K562 (cell line): ENCODE measurements at regions not wholly inside any gene's neighbourhood (a gene's known extent, or its start where the extent isn't known, plus 50 kb on each side); places are given as distances from the start of the nearest gene placed in this dataset.

Source experiments
- ATAC-seq: fragments of 200-7000 bp; cut with Tn5 transposase; 3 replicates; pipeline ENCODE4 v1.9.1; 2020; ENCODE audit warnings: moderate library complexity
- BruUV-seq: library from RNA; stranded (reverse); fragments of 400-500 nt; replicated peaks from 2 replicates; lab custom pipeline; 2021; lab: Mats Ljungman, UMichigan
- CTCF ChIA-PET: fragments of 300-600 bp; formaldehyde crosslinking; extraction: SDS; loops from one replicate; lab custom pipeline; 2021; ENCODE audit warnings: low intra/inter-chr PET ratio; lab: Yijun Ruan, JAX
- POLR2A ChIA-PET: fragments of 300-600, 350-650 bp; sonication (Branson Sonifier 250); formaldehyde crosslinking; extraction: SDS; loops from one replicate; lab custom pipeline; 2021; ENCODE audit warnings: antibody characterized with exemption, inconsistent platforms; lab: Yijun Ruan, JAX
- DNase-seq, 4 experiments: peaks; one replicate each; pipeline versions ENCODE4 v3.0.0 to v3.0.0-alpha.2; 2011 to 2018; ENCODE audit warnings: low spot score in 3 of 4, mixed read lengths in 3 of 4; ENCODE audit errors: extremely low read depth in 1 of 4
- FAIRE-seq: peaks from 2 replicates; lab custom pipeline; 2011; peaks lifted over from hg19 to GRCh38; lab: Jason Lieb, UNC
- H2AFZ ChIP-seq: 2 replicates; pipeline ENCODE4 v1.6.0; 2011; ENCODE audit warnings: low read depth, low read length, control low read depth, inconsistent platforms
- H3K27ac ChIP-seq: fragments of 200-600 bp; 3 replicates; pipeline ENCODE4 v1.8.0; 2011; ENCODE audit warnings: low read depth, mild to moderate bottlenecking, control low read depth, inconsistent platforms, low read length, moderate library complexity, mixed read lengths; ENCODE audit errors: extremely low read depth
- H3K27me3 ChIP-seq, 2 experiments: fragments of 300-600 bp in 1 of 2; 2 replicates in 1 of 2; 3 replicates in 1 of 2; pipeline versions ENCODE4 v1.6.0 to v1.8.0; 2011; ENCODE audit warnings: inconsistent platforms in 2 of 2, low read length in 2 of 2, mild to moderate bottlenecking in 1 of 2, mixed read lengths in 1 of 2, moderate library complexity in 1 of 2; ENCODE audit not compliant: control insufficient read depth in 2 of 2, insufficient read depth in 2 of 2
- H3K36me3 ChIP-seq: fragments of 300-600 bp; 3 replicates; pipeline ENCODE4 v1.8.0; 2011; ENCODE audit warnings: mild to moderate bottlenecking, low read length, inconsistent platforms; ENCODE audit not compliant: control insufficient read depth, insufficient read depth
- H3K4me1 ChIP-seq, 2 experiments: fragments of 200-600 bp in 1 of 2; replicated peaks in 1 of 2; 2 replicates in 1 of 2; 3 replicates in 1 of 2; pipeline versions ENCODE4 v1.5.1 to v1.8.0; 2011; ENCODE audit warnings: inconsistent platforms in 2 of 2, low read length in 2 of 2, mild to moderate bottlenecking in 1 of 2, mixed read lengths in 1 of 2, moderate library complexity in 1 of 2; ENCODE audit not compliant: control insufficient read depth in 2 of 2, insufficient read depth in 2 of 2
- H3K4me2 ChIP-seq: 2 replicates; pipeline ENCODE4 v1.6.1; 2011; ENCODE audit warnings: low read length, control low read depth, inconsistent platforms, mixed read lengths; ENCODE audit not compliant: insufficient read depth
- H3K4me3 ChIP-seq: fragments of 200-600 bp; sonication (generic), shearing (Covaris generic); 2 replicates; pipeline ENCODE4 v1.5.1; 2016; ENCODE audit warnings: control low read depth, inconsistent platforms
- H3K79me2 ChIP-seq: fragments of 200-600 bp; 3 replicates; pipeline ENCODE4 v1.8.0; 2011; ENCODE audit warnings: low read length, inconsistent platforms; ENCODE audit not compliant: control insufficient read depth, insufficient read depth
- H3K9ac ChIP-seq, 2 experiments: 2 replicates each; pipeline versions ENCODE4 v1.6.0 to v1.6.1; 2011; ENCODE audit warnings: low read depth in 2 of 2, low read length in 2 of 2, control low read depth in 1 of 2, inconsistent platforms in 1 of 2, mild to moderate bottlenecking in 1 of 2, mixed read lengths in 1 of 2; ENCODE audit not compliant: insufficient read depth in 1 of 2
- H3K9me1 ChIP-seq: one replicate; pipeline ENCODE4 v1.6.0; 2011; ENCODE audit warnings: inconsistent platforms, mild to moderate bottlenecking, low read length, moderate library complexity; ENCODE audit not compliant: control insufficient read depth, insufficient read depth
- H3K9me3 ChIP-seq: replicated peaks from 2 replicates; pipeline ENCODE4 v1.5.1; 2011; ENCODE audit warnings: low read depth, low read length, inconsistent platforms; ENCODE audit not compliant: control insufficient read depth, insufficient read depth
- H4K20me1 ChIP-seq: replicated peaks from 2 replicates; pipeline ENCODE4 v1.6.1; 2011; ENCODE audit warnings: low read length, inconsistent platforms, mixed read lengths; ENCODE audit not compliant: control insufficient read depth, insufficient read depth
- CBFA2T3 ChIP-seq: fragments of 450-650 bp; IDR thresholded peaks from 2 replicates; pipeline ENCODE4 v1.6.1; 2017
- HMGXB4 ChIP-seq: sonication (generic); formaldehyde crosslinking; IDR thresholded peaks from 2 replicates; pipeline ENCODE4 v1.8.1; 2023; ENCODE audit warnings: mild to moderate bottlenecking, missing genetic modification reagents
- MXI1 ChIP-seq: IDR thresholded peaks from 2 replicates; pipeline ENCODE4 v1.6.1; 2011; ENCODE audit warnings: low read depth, mild to moderate bottlenecking, improper control_type of control experiment, low read length
- UBTF ChIP-seq, 2 experiments: IDR thresholded peaks; 2 replicates each; pipeline ENCODE4 v1.6.1; 2012; ENCODE audit warnings: improper control_type of control experiment in 2 of 2, low read depth in 2 of 2, low read length in 2 of 2, borderline replicate concordance in 1 of 2
- ZNF12 ChIP-seq: sonication (generic); formaldehyde crosslinking; IDR thresholded peaks from 2 replicates; pipeline ENCODE4 v1.4.0; 2020; ENCODE audit warnings: mild to moderate bottlenecking, missing genetic modification reagents
- ZNF217 ChIP-seq: sonication (generic); formaldehyde crosslinking; IDR thresholded peaks from 2 replicates; pipeline ENCODE4 v1.8.0; 2022; ENCODE audit warnings: mild to moderate bottlenecking, missing genetic modification reagents
- ZNF583 ChIP-seq: fragments of 250-450 bp; sonication (Bioruptor Pico); IDR thresholded peaks from 2 replicates; pipeline ENCODE4 v1.4.0; 2020
- ZNF740 ChIP-seq, 3 experiments: fragments of 200-800 bp in 1 of 3; sonication (Bioruptor generic) in 1 of 3; sonication (generic) in 1 of 3; formaldehyde crosslinking in 1 of 3; IDR thresholded peaks; 2 replicates each; pipeline versions ENCODE4 v1.6.1 to v1.8.0; 2016 to 2022; ENCODE audit warnings: mild to moderate bottlenecking in 2 of 3, missing compliant biosample characterization in 2 of 3, missing genetic modification characterization in 2 of 3, missing genetic modification reagents in 1 of 3
- WGBS: fragments of 100-300 bp; shearing (Covaris generic); methylation state at CpG from one replicate; pipeline ENCODE4 v1.1.6; 2016; ENCODE audit warnings: low coverage, mixed read lengths; ENCODE audit not compliant: insufficient coverage; ENCODE audit errors: missing lambda C conversion rate; 5-methylcytosine and 5-hydroxymethylcytosine counted together
- in situ Hi-C: fragments of 300-500 bp; cut with MboI; formaldehyde crosslinking; loops from 4 replicates; pipeline ENCODE4 v1.15.0; 2018; ENCODE audit warnings: inconsistent platforms, mixed read lengths
- intact Hi-C: fragments of 100-400 bp; cut with micrococcal nuclease; formaldehyde crosslinking; loops from 2 replicates; pipeline ENCODE4 v1.14.2; 2022

GRCh38 chr22:49325531-49326395 is 501.9 kb downstream of the BRD1 start:
- Histone ChIP-seq H3K79me2 (no peaks in the 10 kb centered on the region), H2AFZ (no peak overlapping the region), H3K9me1 (no peaks in the 10 kb centered on the region), H3K4me2 (no peak overlapping the region), H3K9me3 (no peaks in the 10 kb centered on the region), H3K27ac (no peak overlapping the region), H3K36me3 (no peaks in the 10 kb centered on the region), H3K4me3 (no peak overlapping the region), H3K27me3 (peaks cover 2 to 71% of the 10 kb centered on the region in 2 experiments; a peak in 4 of 5 replicates), H3K9ac (no peak overlapping the region), H4K20me1 (0 out of 2 replicates have a peak, but pooled peaks cover 3% of the 10 kb centered on the region), H3K4me1 (no peaks in the 10 kb centered on the region; a peak in 1 of 5 replicates)
- ATAC-seq (no peak), FAIRE-seq (no peak), DNase-seq (no peak)
- intact Hi-C loops, result no loop called here
- WGBS, result 2% methylated on average over 21 of the region's 25 CpGs
- ChIA-PET CTCF (no interaction called here), POLR2A (no interaction called here)
- TF ChIP-seq MXI1, result no peak
- TF ChIP-seq UBTF (IDR thresholded peaks at IDR 0.05; ENCODE audit: borderline replicate concordance in 1 of 2, low read depth in 2 of 2, low read length in 2 of 2), result no peak
- no peak for TF ChIP-seq ZNF740 (CRISPR knock-in tag; IDR thresholded peaks at IDR 0.05)
- TF ChIP-seq ZNF740 (tag; IDR thresholded peaks at IDR 0.05), result no peak
- TF ChIP-seq ZNF583 (CRISPR knock-in tag), result no peak
- no peak for TF ChIP-seq ZNF12 (CRISPR knock-in tag)
- no peak for TF ChIP-seq HMGXB4 (CRISPR knock-in tag)
- TF ChIP-seq CBFA2T3, result no peak
- no peak for TF ChIP-seq ZNF217 (CRISPR knock-in tag)
- BruUV-seq, result no TSS peak
- in situ Hi-C loops, result no loop called here
